KOPT-K1 (cell line): ENCODE measurements at regions not wholly inside any gene's neighbourhood (a gene's known extent, or its start where the extent isn't known, plus 50 kb on each side); places are given as distances from the start of the nearest gene placed in this dataset.

ENCODE experiments used
- H3K27ac ChIP-seq: fragments of 200-600 bp; sonication (generic); 2 replicates; pipeline ENCODE4 v1.5.1; 2016; ENCODE audit warnings: antibody characterized with exemption, mild to moderate bottlenecking, low read depth, low read length; ENCODE audit not compliant: poor library complexity, severe bottlenecking
- H3K36me3 ChIP-seq: fragments of 200-600 bp; sonication (generic); 2 replicates; pipeline ENCODE4 v1.5.1; 2017; ENCODE audit warnings: antibody characterized with exemption, mild to moderate bottlenecking, low read length, moderate library complexity; ENCODE audit not compliant: insufficient read depth
- H3K9me3 ChIP-seq: fragments of 200-600 bp; sonication (generic); 2 replicates; pipeline ENCODE4 v1.5.1; 2017; ENCODE audit warnings: antibody characterized with exemption, low read length, mild to moderate bottlenecking; ENCODE audit not compliant: insufficient read depth, poor library complexity, severe bottlenecking

DNA sequence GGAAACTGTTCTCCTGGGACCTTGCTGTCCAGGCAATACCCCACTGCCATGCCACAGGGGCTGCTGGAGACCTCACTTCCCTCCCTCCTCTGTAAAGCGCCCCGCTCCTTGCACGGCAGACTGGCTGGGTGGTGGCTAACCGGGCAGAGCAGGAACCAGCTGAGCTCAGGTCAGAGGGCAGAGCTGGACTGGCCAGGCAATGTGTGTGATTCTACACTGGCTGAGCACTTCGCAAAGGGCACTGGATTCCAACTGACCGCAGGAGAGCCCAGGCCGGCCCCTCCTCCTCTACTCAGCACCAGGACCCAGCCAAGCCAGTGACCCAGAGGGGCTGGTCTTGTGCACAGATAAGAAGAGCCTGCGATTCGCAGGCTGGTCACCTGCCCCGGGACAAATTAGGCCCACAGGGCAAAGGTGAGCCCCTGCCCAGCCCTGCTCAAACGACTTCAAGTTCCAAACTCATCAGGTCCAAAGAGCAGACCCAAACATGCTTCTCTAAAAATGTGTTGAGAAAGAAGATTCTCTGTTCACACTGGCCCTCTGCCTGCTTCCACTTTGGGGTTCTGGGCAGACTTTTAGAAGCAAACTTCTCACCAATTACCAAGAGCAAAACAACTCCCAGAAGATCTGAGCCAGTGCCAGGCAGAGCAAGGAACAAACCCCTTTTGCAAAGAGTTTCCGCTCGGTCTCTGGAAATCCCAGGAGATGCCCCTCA lies 54.9 kb upstream of the DIO3 start:
- H3K36me3 ChIP-seq: no peaks in the 10 kb centered on the region
- H3K27ac ChIP-seq: no peak overlapping the region
- no peaks in the 10 kb centered on the region for H3K9me3 ChIP-seq

DNA sequence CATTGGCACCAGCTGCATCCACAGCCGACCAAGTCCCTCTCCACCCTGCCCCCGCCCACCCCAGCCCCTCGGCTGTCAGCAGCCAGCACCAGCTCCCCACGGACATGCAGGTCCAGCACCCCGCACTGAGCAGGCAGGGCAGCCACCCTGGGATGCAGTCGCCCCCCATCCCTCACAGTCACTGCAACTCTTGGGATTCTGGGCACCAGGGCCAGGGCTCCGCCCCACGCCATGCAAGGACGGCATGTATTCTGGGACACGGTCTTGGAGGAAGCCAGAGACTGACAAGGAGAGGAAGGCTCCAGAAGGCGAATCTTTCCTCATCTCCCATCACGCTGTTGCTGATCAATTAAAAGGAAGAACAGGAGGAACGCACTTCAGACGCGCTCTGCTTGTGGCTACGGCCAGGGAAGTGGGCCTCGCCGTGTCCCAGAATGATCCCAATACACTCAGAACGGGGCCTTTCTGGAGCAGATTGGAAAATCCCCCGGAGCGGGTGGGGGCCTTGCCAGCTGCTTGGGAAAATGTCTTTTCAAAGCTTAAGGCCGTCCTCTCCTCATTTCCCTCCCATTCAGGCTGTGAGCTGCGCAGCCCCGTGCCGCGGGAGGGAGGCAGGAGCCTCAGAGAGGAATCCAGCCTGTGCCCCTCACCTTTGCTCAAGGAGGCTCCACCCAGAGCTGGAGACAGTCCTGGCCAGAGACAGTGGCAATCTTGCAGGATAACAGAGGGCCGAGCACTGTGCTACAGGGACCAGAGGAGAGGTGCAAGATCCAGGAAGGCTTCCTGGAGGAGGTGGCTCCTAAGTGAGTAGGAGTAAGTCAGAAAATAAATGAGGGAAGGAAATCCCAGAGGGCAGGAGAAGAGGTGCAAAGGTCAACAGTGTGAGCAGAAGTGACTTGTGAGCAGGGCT lies 54.1 kb upstream of the DIO3 start:
- Histone ChIP-seq H3K27ac (no peak overlapping the region), H3K9me3 (no peaks in the 10 kb centered on the region)

DNA sequence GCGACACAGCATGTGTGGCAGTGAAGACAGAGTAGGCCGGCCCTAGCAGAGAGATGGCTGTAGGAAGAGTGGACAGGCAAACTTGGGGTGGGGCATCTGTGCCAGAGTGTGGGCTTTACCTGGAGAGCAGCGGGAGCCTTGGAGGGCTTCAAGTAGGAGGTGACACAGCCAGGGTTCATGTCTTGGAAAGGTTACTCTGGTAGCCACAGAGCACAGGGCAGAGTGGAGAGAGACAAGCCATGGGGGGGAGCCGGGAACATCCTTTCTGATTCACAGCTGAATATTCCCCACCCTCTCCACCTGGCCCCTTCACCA lies 53.5 kb upstream of the DIO3 start:
- no peak overlapping the region for H3K27ac ChIP-seq
- H3K9me3 ChIP-seq: no peaks in the 10 kb centered on the region
- H3K36me3 ChIP-seq: no peaks in the 10 kb centered on the region

More for the DNA sequence above, 54.1 kb upstream of the DIO3 start:
- H3K36me3 ChIP-seq: no peaks in the 10 kb centered on the region

DNA sequence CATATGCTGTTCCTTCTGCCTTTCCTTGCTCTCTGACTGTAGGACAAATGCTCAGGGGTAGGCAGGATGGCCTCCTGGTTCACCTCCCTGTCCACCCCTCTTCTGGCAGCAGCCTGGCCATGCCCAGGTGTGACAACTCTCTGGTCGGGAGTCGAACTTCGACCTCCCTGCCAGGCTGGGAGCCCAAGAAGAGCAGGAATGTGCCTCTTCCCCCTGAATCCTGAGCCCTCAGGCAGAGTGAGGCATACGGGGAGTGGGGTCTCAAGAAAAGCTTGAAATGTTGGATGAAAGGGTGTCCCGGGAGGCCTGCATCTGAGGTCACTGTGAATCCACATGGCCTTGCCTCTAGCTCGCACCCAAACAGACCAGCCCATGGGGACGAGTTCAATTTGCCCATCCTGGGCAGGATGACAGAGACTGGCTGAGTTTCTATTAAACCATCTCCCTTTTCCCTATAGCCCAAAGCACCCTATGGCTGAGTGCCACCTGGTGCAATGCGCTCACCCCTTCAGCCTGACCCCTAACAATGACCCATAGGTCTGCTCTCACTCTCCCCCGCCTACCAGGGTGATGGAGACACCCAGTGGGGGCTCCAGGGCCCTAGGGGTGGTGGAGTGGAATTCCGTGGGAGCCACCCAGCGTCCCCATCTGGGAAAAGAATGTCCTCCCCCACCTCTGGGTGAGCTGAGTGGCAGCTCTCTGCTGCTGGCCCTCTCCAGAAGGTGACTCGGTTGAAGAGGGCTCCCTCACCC lies 52.9 kb upstream of the DIO3 start:
- H3K27ac ChIP-seq: no peak overlapping the region
- H3K36me3 ChIP-seq: no peaks in the 10 kb centered on the region
- no peaks in the 10 kb centered on the region for H3K9me3 ChIP-seq

DNA sequence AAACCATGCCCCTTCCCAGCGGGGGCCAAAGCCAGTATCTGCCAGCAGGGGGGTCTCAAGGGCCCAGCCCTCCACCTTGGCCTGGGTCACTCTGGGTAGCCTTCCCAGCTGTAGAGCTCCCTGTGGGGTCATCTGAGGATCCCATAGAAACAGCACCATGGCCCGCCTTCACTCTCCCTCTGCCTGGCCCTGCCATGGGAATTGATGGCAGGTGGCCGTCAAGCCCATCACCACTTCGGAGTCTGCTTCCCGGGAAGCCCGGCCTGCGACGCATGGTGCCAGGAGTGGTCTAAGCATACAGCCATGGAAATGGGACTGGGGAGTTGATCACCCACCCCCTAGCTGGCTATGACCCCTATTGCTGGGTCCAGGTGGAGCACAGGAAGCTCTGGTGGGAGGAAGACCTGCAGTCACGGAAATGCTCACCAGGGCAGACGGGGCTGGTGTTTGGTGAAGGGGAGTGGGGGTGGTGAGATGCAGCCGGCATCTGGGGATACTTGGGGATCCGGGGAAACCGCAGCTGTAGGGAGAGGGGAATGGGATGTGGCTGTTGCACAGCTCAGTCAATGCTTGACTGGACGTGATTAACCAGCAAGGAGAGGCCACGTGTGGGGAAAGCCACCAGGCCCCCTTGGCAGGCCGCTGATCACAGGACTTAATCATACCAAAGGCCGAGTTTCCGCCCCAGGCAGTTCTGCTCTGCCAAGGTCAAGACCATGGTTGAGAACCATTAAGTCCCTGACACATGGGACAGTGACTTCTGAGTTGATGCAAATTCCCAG lies 52.2 kb upstream of the DIO3 start:
- H3K27ac ChIP-seq: no peak overlapping the region
- no peaks in the 10 kb centered on the region for H3K9me3 ChIP-seq
- H3K36me3 ChIP-seq: no peaks in the 10 kb centered on the region

DNA sequence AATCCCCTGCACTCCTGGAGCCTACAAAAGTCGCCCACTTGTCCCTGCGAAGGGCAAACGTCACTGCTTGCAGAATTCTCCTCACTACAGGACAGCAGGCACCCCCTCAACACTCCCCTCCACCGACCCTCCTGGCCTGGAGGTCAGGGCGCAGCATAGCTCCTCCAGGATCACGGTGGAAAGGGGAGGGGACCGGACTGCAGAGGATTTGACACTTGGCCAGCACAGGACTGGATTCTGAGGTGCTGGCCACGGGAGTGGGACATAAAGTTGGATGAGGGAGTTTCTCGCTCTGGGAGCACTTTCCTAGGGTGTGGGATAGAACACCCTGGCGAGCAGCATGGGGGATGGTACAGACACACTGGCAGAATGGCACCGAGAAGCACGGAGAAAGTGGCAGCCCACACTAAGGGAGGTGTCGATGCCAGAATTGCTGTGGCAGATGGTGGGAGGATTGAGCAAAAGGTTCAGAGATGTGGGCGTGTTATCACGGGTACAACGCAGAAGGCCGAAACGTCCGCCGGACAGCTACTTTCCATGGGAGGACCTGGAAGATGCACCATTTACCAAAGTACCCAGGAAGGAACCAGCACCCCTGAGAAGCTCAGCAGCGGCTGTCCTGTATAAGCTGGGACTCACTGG lies 51.4 kb upstream of the DIO3 start:
- Histone ChIP-seq H3K27ac (no peak overlapping the region), H3K9me3 (no peaks in the 10 kb centered on the region)

DNA sequence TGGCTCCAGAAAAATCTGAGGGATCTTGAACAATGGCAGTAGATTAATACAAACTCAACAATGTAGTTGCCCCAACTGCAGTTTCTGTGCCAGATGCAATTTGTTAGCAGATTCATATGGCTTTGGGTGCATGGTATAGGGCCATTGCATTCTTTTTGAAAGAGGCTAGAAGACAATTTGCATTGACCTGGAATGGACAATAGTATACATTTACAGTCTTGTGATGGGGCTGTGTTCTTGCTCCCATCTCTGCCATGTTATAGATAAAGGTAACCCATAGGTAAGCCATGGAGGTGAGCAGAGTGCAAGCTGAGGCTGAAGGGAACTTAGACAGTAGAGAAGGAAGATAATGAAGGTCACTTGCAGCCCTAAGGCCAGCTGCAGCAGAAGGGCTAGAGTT lies 50.1 kb upstream of the DIO3 start:
- no peaks in the 10 kb centered on the region for H3K36me3 ChIP-seq

More for the DNA sequence above, 51.4 kb upstream of the DIO3 start:
- no peaks in the 10 kb centered on the region for H3K36me3 ChIP-seq

More for the DNA sequence above, 50.1 kb upstream of the DIO3 start:
- no peak overlapping the region for H3K27ac ChIP-seq
- H3K9me3 ChIP-seq: peaks cover 11% of the 10 kb centered on the region
